T47D (cell line): ENCODE measurements at regions not wholly inside any gene's neighbourhood (a gene's known extent, or its start where the extent isn't known, plus 50 kb on each side); places are given as distances from the start of the nearest gene placed in this dataset.
"Not testable (repeated sequence)": the region's sequence is repeated elsewhere in the genome, so short reads cannot be mapped to it uniquely, and the experiment has no call there.

ENCODE experiments used
- DNase-seq, 2 experiments: peaks; one replicate each; pipeline versions ENCODE4 v3.0.0 to v3.0.0-alpha.2; 2011 to 2012; ENCODE audit warnings: low read depth in 1 of 2, low spot score in 1 of 2
- JUND ChIP-seq: IDR thresholded peaks from 2 replicates; pipeline ENCODE4 v1.6.1; 2012; ENCODE audit warnings: low read depth
- in situ Hi-C: cut with HindIII; loops from 2 replicates; pipeline ENCODE4 v1.10.0; 2016; ENCODE audit warnings: low sequenced_read_pairs, low pct_unique_long_range_greater_than_20kb

DNA sequence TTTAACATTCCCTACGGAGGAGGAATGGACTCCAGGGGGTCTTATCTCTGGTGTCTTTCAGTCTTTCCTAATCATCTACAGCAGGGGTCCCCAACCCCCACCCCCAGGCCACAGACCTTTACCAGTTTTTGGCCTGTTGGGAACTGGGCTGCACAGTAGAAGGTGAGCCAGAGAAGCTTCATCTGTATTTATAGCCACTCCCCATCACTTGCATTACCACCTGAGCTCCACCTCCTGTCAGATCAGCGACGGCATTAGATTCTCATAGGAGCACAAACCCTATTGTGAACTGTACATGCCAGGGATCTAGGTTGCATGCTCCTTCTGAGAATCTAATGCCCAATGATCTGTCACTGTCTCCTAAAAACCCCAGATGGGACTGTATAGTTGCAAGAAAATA lies 120.0 kb upstream of the TMTC4 start:
- in situ Hi-C loops, result no loop called here
- TF ChIP-seq JUND, result no peak
- no peak for DNase-seq

DNA sequence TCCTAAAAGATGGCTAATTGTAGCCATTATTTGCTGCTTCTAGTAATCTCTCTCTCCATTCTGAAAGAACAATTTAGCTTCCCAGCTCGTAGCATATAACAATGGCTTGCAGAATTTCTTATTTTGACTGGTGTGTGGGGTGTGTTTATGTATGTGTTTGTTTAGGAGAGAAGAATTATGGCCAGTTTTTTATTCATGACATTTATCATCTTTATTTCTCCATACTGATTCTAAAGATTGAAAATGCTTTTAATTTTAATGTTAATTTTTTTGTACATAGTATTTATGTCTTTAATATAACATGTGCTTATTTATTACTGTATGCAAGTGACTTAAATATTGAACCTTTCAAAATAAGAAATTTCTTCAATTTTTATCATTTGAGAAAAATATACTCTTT lies 115.8 kb upstream of the TMTC4 start:
- TF ChIP-seq JUND, result no peak
- no peak for DNase-seq
- in situ Hi-C loops, result no loop called here

DNA sequence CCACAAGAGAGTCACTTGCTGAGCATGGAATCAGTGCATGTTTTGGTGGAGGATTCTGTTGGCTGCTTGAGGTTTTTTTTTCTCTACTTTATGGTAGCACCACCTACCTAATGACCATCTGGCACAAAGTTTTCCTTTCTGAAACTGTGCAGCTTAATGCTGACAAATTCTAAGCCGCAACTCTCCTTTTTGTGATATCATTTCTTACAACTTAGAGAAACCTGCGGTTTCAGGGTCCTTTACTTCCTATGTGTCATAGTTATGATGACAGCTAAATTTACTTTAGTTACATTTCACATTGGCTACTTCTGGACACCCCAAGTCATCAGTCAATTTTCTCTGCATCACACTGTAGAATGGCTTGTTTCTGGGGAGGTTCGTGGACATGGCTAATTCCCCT lies 115.4 kb upstream of the TMTC4 start:
- DNase-seq, result no peak

DNA sequence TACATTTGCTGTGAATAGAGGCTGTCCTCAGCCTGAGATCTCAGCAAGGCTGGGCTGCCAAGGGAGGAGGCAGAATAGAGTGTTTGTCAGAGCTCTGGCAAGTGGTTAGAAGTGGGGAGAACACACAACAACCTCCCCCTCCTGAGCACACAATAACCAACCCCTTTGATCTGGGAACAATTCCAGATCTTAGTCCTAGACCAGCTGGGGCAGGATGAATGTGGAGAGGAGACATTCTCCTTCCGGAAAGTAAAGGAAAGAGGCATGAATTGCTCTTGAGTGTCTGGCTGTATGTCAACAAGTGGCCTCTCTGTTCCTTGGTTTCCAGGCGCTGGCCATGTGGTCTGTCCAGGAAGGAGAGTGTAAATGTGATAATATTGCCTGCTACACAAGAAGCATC lies 114.9 kb upstream of the TMTC4 start:
- DNase-seq, result no peak
- in situ Hi-C loops, result no loop called here
- TF ChIP-seq JUND, result no peak

More for the DNA sequence above, 115.4 kb upstream of the TMTC4 start:
- in situ Hi-C loops, result no loop called here
- TF ChIP-seq JUND, result no peak

DNA sequence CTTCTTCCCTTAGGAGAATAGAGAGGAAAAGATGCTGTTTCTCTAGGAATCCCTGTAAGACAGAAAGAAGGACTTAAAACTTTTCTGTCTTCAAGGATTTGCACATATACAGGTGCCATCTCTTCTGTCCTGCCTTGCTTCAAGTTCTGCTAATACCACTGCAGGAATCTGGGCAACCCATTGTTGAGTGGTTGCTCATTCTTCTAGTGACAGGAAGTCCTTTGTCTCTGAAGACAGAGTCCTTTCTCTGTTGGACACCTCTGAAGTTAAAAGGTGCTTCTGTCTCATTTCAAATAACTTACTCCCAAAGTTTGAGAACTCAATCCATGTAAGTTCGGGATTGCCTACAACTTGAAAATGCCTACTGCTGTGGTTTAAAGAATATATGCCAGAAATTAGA lies 114.4 kb upstream of the TMTC4 start:
- TF ChIP-seq JUND, result no peak
- DNase-seq, result no peak
- in situ Hi-C loops, result no loop called here

DNA sequence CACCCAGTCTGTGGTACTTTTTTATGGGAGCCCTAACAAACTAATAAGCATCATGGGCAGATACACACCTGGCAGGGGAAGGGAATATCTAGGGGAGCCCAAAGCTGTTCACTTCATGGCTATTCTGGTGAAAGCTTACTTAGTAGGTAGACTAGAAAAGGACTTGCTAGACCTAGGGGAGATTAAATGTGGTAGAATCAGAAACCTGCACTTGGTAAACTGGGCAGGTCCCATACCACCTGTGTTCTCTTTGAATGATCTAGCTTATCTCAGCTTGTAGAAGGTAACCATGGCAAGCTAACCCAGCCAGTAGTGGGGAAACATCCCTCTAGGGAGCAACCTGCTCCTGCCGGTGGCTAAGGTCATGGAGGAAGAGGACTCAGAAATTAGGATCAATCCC lies 113.9 kb upstream of the TMTC4 start:
- TF ChIP-seq JUND, result no peak
- no peak for DNase-seq
- in situ Hi-C loops, result no loop called here

DNA sequence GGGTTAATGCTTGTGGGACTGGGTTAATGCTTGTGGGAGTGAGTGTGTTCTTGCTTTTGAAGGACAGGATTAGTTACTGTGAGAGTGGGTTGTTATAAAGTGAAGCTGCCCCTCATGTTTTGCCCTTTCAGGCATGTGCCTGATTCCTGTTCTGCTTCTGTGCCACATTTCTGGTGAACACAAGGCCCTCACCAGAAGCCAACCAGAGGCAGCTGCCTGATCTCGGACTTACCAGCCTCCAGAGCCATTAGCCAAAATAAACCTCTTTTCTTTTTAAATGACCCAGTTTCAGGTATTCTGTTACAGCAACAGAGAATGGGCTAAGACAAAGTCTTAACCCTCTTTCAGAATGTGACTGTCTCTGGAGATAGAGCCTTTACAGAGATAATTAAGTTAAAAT lies 113.3 kb upstream of the TMTC4 start:
- in situ Hi-C loops, result no loop called here
- no peak for TF ChIP-seq JUND
- DNase-seq, result no peak

DNA sequence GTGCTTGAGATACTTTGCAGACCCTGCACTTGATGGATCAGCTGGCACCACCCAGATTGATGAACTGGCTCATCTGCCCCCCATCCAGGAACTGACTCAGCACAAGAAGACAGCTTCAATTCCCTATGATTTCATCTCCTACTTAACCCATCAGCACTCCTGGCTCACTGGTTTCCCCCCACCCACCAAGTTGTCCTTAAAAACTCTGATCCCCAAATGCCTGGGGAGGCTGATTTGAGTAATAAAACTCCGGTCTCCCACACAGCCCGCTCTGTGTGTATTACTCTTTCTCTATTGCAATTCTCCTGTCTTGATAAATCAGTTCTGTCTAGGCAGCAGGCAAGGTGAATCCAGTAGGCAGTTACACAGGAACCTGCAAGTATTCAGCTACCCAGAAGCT lies 102.1 kb upstream of the TMTC4 start:
- DNase-seq, in situ Hi-C loops: not testable (repeated sequence)

DNA sequence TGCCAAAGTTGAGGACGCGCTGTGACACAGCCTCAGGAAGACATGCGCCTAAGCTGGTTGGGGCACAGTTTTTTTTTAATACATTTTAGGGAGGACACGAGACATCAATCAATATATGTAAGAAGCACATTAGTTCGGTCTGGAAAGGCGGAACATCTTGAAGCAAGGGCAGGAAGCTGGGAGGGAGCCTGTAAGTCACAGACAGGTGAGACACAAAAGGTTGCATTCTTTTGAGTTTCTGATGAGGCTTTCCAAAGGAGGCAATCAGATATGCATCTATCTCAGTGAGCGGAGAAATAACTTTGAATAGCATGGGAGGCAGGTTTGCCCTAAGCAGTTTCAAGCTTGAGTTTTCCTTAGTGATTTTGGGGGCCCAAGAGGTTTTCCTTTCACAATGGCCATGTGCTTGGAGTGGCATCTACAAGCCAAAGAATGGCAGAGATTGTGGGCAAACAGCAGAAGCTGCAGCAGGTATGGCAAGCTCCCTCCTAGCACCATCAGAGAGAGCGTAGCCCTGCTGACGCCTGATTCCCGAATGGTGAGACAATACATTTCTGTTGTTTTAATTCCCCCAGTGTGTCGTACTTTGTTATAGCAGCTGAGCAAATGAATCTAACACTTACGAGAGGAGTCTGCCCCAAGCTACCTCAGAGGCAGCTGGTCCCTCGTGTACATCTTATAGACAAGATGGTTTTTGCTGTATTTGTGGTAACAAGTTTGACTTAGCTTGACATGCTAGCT lies 99.5 kb upstream of the TMTC4 start:
- no peak for DNase-seq
- in situ Hi-C loops, result no loop called here
- no peak for TF ChIP-seq JUND

DNA sequence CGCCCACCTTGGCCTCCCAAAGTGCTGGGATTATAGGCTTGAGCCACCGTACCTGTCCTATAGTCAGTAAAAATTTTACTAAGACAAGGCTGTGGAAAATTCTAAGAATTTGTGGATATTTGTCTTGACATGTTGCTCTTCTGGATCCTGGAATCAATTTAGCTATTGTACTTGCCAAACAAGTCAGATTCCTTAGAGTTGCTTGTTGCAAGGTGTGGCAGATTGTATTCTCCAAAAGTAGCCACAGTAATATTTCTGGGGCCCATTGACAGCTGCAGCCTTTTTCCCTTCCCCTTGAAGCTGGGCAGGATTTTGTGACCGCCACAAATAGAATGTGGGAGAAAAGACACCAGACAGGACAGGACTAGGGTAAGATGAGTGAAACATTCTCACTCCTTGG lies 98.8 kb upstream of the TMTC4 start:
- no peak for DNase-seq
- in situ Hi-C loops, result no loop called here
- no peak for TF ChIP-seq JUND

DNA sequence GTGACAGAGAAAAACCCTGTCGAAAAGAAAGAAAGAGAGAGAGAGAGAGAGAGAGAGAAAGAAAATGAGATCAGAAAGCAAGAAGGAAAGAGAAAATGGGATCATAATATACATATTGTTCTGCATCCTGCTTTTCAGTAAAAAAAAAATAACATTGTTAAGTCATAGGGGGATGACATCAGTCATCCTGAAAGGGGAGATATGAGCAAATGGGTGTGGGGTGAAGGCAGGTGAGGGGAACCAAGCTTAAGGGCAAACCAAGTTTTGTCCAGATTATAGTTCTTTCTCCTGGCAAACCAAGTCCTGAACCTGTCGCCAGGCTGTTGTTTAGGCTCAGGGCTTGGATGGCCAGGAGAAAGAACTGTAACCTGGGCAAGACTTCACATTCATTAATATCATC lies 92.6 kb upstream of the TMTC4 start:
- DNase-seq, result no peak
- in situ Hi-C loops, result no loop called here
- no peak for TF ChIP-seq JUND

DNA sequence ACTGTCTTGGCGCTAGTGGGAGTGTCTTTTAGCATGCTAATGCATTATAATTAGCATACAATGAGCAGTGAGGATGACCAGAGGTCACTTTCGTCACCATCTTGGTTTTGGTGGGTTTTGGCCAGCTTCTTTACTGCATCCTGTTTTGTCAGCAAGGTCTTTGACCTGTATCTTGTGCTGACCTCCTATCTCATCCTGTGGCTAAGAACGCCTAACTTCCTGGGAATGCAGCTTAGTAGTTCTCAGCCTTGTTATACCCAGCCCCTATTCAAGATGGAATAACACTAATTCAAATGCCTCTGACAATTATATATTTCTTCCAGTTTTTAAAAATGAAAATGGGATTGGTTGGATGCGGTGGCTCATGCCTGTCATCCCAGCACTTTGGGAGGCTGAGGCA lies 92.0 kb upstream of the TMTC4 start:
- in situ Hi-C loops, DNase-seq: not testable (repeated sequence)

DNA sequence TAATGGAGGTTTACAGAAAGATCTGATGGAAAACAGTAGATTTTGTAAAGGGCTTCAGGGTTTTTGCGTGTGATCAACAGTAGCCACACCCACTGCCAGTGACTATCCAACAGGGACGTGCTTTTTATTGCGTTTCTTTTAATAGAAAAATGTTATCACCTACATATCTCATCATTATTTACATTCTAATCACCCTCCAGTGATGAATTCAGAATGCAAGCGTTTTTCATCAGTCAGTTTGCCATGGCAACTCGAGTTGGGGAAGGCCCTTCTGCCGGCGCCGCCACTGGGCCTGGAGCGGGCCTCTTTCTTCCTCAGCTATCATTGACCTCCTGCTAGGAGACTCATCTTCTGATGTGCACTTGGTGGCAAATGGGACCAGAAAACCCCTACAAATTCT lies 90.3 kb upstream of the TMTC4 start:
- TF ChIP-seq JUND, result no peak
- in situ Hi-C loops, result no loop called here

DNA sequence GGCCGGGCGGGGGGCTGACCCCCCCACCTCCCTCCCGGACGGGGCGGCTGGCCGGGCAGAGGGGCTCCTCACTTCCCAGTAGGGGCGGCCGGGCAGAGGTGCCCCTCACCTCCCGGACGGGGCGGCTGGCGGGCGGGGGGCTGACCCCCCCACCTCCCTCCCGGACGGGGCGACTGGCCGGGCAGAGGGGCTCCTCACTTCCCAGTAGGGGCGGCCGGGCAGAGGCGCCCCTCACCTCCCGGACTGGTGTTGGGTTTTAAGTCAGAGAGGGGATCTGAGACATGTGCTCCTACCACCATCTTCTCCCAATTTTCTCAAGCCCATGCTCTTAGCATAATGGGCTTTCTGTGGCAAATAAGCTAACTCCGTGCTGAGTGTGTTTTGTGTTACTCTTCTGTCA lies 87.5 kb upstream of the TMTC4 start:
- DNase-seq, in situ Hi-C loops: not testable (repeated sequence)

More for the DNA sequence above, 90.3 kb upstream of the TMTC4 start:
- no peak for DNase-seq
